Parathyroid adenoma (tissue), 2 donors: ENCODE measurements at regions not wholly inside any gene's neighbourhood (a gene's known extent, or its start where the extent isn't known, plus 50 kb on each side); places are given as distances from the start of the nearest gene placed in this dataset.

ENCODE experiments used
- H2AFZ ChIP-seq: fragments of 300-600 bp; sonication (generic); one replicate; pipeline ENCODE4 v1.7.0; 2017; ENCODE audit warnings: antibody characterized with exemption, mild to moderate bottlenecking
- H3K27ac ChIP-seq: fragments of 300-600 bp; sonication (generic); one replicate; pipeline ENCODE4 v1.7.0; 2017
- H3K27me3 ChIP-seq: fragments of 300-600 bp; sonication (generic); one replicate; pipeline ENCODE4 v1.7.0; 2017; ENCODE audit warnings: low read length; ENCODE audit not compliant: control insufficient read depth, insufficient read depth
- H3K36me3 ChIP-seq: fragments of 300-600 bp; sonication (generic); one replicate; pipeline ENCODE4 v1.7.0; 2017; ENCODE audit warnings: low read length; ENCODE audit not compliant: control insufficient read depth, insufficient read depth
- H3K4me1 ChIP-seq: fragments of 300-600 bp; sonication (generic); one replicate; pipeline ENCODE4 v1.7.0; 2017; ENCODE audit warnings: control low read depth
- H3K4me2 ChIP-seq: fragments of 300-600 bp; sonication (generic); one replicate; pipeline ENCODE4 v1.7.0; 2017; ENCODE audit warnings: low read length
- H3K4me3 ChIP-seq: fragments of 300-600 bp; sonication (generic); one replicate; pipeline ENCODE4 v1.7.0; 2017; ENCODE audit warnings: low read depth, low read length
- H3K79me2 ChIP-seq: fragments of 300-600 bp; sonication (generic); one replicate; pipeline ENCODE4 v1.7.0; 2017; ENCODE audit warnings: control low read depth
- H3K9ac ChIP-seq: fragments of 300-600 bp; sonication (generic); one replicate; pipeline ENCODE4 v1.7.0; 2017; ENCODE audit warnings: mild to moderate bottlenecking
- H3K9me3 ChIP-seq: fragments of 300-600 bp; sonication (generic); one replicate; pipeline ENCODE4 v1.7.0; 2017; ENCODE audit warnings: low read length; ENCODE audit not compliant: control insufficient read depth
- CTCF ChIP-seq: fragments of 300-600 bp; sonication (generic); IDR thresholded peaks from one replicate; pipeline ENCODE4 v1.7.0; 2017; ENCODE audit warnings: antibody characterized with exemption, mild to moderate bottlenecking
- donor health status: primary hyperparathyroidism.

GRCh38 chr16:86092586-86093480, 193.9 kb downstream of the IRF8 start:
- Histone ChIP-seq H3K4me2 (no peak overlapping the region), H3K27ac (no peak overlapping the region), H3K4me3 (no peak overlapping the region), H2AFZ (no peak overlapping the region), H3K36me3 (no peaks in the 10 kb centered on the region), H3K27me3 (no peaks in the 10 kb centered on the region), H3K79me2 (no peaks in the 10 kb centered on the region), H3K9me3 (no peaks in the 10 kb centered on the region), H3K9ac (no peak overlapping the region), H3K4me1 (no peaks in the 10 kb centered on the region)
- TF ChIP-seq CTCF: no peak

- Histone ChIP-seq H3K9me3 (no peaks in the 10 kb centered on the region), H3K4me2 (no peak overlapping the region), H3K27me3 (no peaks in the 10 kb centered on the region), H3K4me1 (no peaks in the 10 kb centered on the region), H3K9ac (no peak overlapping the region), H3K79me2 (no peaks in the 10 kb centered on the region), H2AFZ (no peak overlapping the region), H3K36me3 (no peaks in the 10 kb centered on the region), H3K4me3 (no peak overlapping the region), H3K27ac (no peak overlapping the region)
- TF ChIP-seq CTCF: no peak
Observed at GRCh38 chr16:86093801-86094750, 195.1 kb downstream of the IRF8 start.

- no peak overlapping the region for H3K4me2 ChIP-seq
- no peak overlapping the region for H3K9ac ChIP-seq
- H3K79me2 ChIP-seq: no peaks in the 10 kb centered on the region
- no peak for TF ChIP-seq CTCF
- no peaks in the 10 kb centered on the region for H3K9me3 ChIP-seq
- H2AFZ ChIP-seq: no peak overlapping the region
- no peak overlapping the region for H3K4me3 ChIP-seq
- H3K27ac ChIP-seq: no peak overlapping the region
- no peaks in the 10 kb centered on the region for H3K27me3 ChIP-seq
- no peaks in the 10 kb centered on the region for H3K4me1 ChIP-seq
- no peaks in the 10 kb centered on the region for H3K36me3 ChIP-seq
Observed at GRCh38 chr16:86095131-86095752, 196.3 kb downstream of the IRF8 start.

GRCh38 chr16:86095906-86096485, 197.0 kb downstream of the IRF8 start:
- Histone ChIP-seq H3K36me3 (no peaks in the 10 kb centered on the region), H3K9ac (no peak overlapping the region), H3K4me2 (no peak overlapping the region), H3K4me3 (no peak overlapping the region), H3K27me3 (no peaks in the 10 kb centered on the region), H3K79me2 (no peaks in the 10 kb centered on the region), H3K27ac (no peak overlapping the region), H3K9me3 (no peaks in the 10 kb centered on the region), H2AFZ (no peak overlapping the region), H3K4me1 (no peaks in the 10 kb centered on the region)
- TF ChIP-seq CTCF: no peak
